GM23338 (cell line): ENCODE measurements at regions not wholly inside any gene's neighbourhood (a gene's known extent, or its start where the extent isn't known, plus 50 kb on each side); places are given as distances from the start of the nearest gene placed in this dataset.

Experiments
- EZH2 ChIP-seq: fragments of 200-600 bp; sonication (generic); IDR thresholded peaks from one replicate; pipeline ENCODE4 v1.8.0; 2017; ENCODE audit warnings: antibody characterized with exemption, mild to moderate bottlenecking, low read depth; ENCODE audit not compliant: unreplicated experiment
- EZH2phosphoT487 ChIP-seq: fragments of 200-600 bp; sonication (generic); IDR thresholded peaks from one replicate; pipeline ENCODE4 v1.8.1; 2018; ENCODE audit warnings: antibody characterized with exemption; ENCODE audit not compliant: unreplicated experiment
- POLR2AphosphoS5 ChIP-seq: IDR thresholded peaks from 2 replicates; pipeline ENCODE4 v1.6.1; 2016; ENCODE audit warnings: antibody characterized with exemption, low read depth
- ZNF331 ChIP-seq: fragments of 250-450 bp; sonication (Bioruptor Pico); IDR thresholded peaks from 2 replicates; pipeline ENCODE4 v1.5.0; 2020; ENCODE audit warnings: low read depth, mild to moderate bottlenecking, moderate library complexity
- TF ChIP-seq, protein P1 (sequence below): IDR thresholded peaks from one replicate; pipeline ENCODE4 v1.6.1; 2018; ENCODE audit warnings: antibody characterized with exemption; ENCODE audit not compliant: unreplicated experiment
- TF ChIP-seq, protein P2 (sequence below), 2 experiments: fragments of 200-600 bp in 1 of 2; sonication (generic) in 1 of 2; conservative IDR thresholded peaks; 2 replicates each; pipeline versions ENCODE4 v1.5.1 to v1.6.1; 2016 to 2017; ENCODE audit warnings: antibody characterized with exemption in 2 of 2, low read depth in 2 of 2, mild to moderate bottlenecking in 2 of 2, moderate library complexity in 1 of 2
- TF ChIP-seq, protein P3 (sequence below): fragments of 250-450 bp; sonication (Bioruptor Pico); IDR thresholded peaks from 2 replicates; pipeline ENCODE4 v1.5.0; 2020; ENCODE audit warnings: mild to moderate bottlenecking, moderate library complexity

DNA sequence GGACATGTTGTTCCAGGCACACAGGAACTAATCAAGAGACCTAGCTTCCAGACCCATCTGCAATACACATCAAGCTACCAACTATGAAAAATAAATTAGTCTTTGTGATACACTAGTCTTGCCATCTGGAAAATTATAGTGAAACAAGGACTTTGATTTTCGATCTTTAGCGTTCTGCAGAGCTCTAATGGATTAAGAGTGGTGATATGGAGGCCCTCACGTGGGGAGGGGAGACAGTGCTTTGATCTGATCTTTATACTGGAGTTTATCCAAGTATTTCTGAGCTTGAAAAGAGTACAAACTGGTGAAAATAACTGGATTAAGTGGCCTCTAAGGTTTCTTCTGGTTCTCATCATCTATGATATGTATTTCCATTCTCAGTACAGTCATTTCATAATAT lies 273.4 kb upstream of the CDH7 start:
- TF ChIP-seq, protein P1, sequence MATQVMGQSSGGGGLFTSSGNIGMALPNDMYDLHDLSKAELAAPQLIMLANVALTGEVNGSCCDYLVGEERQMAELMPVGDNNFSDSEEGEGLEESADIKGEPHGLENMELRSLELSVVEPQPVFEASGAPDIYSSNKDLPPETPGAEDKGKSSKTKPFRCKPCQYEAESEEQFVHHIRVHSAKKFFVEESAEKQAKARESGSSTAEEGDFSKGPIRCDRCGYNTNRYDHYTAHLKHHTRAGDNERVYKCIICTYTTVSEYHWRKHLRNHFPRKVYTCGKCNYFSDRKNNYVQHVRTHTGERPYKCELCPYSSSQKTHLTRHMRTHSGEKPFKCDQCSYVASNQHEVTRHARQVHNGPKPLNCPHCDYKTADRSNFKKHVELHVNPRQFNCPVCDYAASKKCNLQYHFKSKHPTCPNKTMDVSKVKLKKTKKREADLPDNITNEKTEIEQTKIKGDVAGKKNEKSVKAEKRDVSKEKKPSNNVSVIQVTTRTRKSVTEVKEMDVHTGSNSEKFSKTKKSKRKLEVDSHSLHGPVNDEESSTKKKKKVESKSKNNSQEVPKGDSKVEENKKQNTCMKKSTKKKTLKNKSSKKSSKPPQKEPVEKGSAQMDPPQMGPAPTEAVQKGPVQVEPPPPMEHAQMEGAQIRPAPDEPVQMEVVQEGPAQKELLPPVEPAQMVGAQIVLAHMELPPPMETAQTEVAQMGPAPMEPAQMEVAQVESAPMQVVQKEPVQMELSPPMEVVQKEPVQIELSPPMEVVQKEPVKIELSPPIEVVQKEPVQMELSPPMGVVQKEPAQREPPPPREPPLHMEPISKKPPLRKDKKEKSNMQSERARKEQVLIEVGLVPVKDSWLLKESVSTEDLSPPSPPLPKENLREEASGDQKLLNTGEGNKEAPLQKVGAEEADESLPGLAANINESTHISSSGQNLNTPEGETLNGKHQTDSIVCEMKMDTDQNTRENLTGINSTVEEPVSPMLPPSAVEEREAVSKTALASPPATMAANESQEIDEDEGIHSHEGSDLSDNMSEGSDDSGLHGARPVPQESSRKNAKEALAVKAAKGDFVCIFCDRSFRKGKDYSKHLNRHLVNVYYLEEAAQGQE, result no peak
- TF ChIP-seq, protein P2, sequence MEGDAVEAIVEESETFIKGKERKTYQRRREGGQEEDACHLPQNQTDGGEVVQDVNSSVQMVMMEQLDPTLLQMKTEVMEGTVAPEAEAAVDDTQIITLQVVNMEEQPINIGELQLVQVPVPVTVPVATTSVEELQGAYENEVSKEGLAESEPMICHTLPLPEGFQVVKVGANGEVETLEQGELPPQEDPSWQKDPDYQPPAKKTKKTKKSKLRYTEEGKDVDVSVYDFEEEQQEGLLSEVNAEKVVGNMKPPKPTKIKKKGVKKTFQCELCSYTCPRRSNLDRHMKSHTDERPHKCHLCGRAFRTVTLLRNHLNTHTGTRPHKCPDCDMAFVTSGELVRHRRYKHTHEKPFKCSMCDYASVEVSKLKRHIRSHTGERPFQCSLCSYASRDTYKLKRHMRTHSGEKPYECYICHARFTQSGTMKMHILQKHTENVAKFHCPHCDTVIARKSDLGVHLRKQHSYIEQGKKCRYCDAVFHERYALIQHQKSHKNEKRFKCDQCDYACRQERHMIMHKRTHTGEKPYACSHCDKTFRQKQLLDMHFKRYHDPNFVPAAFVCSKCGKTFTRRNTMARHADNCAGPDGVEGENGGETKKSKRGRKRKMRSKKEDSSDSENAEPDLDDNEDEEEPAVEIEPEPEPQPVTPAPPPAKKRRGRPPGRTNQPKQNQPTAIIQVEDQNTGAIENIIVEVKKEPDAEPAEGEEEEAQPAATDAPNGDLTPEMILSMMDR (conservative IDR thresholded peaks at IDR 0.05; ENCODE audit: low read depth in 2 of 2), result no peak
- TF ChIP-seq EZH2phosphoT487 (no peak), EZH2 (no peak), ZNF331 (CRISPR knock-in tag) (no peak), POLR2AphosphoS5 (no peak)
- TF ChIP-seq, protein P3, sequence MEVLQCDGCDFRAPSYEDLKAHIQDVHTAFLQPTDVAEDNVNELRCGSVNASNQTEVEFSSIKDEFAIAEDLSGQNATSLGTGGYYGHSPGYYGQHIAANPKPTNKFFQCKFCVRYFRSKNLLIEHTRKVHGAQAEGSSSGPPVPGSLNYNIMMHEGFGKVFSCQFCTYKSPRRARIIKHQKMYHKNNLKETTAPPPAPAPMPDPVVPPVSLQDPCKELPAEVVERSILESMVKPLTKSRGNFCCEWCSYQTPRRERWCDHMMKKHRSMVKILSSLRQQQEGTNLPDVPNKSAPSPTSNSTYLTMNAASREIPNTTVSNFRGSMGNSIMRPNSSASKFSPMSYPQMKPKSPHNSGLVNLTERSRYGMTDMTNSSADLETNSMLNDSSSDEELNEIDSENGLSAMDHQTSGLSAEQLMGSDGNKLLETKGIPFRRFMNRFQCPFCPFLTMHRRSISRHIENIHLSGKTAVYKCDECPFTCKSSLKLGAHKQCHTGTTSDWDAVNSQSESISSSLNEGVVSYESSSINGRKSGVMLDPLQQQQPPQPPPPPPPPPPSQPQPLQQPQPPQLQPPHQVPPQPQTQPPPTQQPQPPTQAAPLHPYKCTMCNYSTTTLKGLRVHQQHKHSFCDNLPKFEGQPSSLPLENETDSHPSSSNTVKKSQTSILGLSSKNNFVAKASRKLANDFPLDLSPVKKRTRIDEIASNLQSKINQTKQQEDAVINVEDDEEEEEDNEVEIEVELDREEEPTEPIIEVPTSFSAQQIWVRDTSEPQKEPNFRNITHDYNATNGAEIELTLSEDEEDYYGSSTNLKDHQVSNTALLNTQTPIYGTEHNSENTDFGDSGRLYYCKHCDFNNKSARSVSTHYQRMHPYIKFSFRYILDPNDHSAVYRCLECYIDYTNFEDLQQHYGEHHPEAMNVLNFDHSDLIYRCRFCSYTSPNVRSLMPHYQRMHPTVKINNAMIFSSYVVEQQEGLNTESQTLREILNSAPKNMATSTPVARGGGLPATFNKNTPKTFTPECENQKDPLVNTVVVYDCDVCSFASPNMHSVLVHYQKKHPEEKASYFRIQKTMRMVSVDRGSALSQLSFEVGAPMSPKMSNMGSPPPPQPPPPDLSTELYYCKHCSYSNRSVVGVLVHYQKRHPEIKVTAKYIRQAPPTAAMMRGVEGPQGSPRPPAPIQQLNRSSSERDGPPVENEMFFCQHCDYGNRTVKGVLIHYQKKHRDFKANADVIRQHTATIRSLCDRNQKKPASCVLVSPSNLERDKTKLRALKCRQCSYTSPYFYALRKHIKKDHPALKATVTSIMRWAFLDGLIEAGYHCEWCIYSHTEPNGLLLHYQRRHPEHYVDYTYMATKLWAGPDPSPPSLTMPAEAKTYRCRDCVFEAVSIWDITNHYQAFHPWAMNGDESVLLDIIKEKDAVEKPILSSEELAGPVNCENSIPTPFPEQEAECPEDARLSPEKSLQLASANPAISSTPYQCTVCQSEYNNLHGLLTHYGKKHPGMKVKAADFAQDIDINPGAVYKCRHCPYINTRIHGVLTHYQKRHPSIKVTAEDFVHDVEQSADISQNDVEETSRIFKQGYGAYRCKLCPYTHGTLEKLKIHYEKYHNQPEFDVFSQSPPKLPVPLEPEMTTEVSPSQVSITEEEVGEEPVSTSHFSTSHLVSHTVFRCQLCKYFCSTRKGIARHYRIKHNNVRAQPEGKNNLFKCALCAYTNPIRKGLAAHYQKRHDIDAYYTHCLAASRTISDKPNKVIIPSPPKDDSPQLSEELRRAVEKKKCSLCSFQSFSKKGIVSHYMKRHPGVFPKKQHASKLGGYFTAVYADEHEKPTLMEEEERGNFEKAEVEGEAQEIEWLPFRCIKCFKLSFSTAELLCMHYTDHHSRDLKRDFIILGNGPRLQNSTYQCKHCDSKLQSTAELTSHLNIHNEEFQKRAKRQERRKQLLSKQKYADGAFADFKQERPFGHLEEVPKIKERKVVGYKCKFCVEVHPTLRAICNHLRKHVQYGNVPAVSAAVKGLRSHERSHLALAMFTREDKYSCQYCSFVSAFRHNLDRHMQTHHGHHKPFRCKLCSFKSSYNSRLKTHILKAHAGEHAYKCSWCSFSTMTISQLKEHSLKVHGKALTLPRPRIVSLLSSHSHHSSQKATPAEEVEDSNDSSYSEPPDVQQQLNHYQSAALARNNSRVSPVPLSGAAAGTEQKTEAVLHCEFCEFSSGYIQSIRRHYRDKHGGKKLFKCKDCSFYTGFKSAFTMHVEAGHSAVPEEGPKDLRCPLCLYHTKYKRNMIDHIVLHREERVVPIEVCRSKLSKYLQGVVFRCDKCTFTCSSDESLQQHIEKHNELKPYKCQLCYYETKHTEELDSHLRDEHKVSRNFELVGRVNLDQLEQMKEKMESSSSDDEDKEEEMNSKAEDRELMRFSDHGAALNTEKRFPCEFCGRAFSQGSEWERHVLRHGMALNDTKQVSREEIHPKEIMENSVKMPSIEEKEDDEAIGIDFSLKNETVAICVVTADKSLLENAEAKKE (CRISPR knock-in tag), result no peak
